CD4-positive, CD25-positive, alpha-beta regulatory T cell (primary cell): ENCODE measurements at regions not wholly inside any gene's neighbourhood (a gene's known extent, or its start where the extent isn't known, plus 50 kb on each side); places are given as distances from the start of the nearest gene placed in this dataset.
"Not testable (repeated sequence)": the region's sequence is repeated elsewhere in the genome, so short reads cannot be mapped to it uniquely, and the experiment has no call there.

ENCODE experiments used
- ATAC-seq, 2 donors: fragments of 150-1000 bp; cut with Tn5 transposase; one replicate each; pipeline ENCODE4 v1.10.0; 2021; ENCODE audit warnings: low read depth in 2 of 2, moderate number of reproducible peaks in 2 of 2, moderate library complexity in 1 of 2
- DNase-seq, 3 donors: peaks; one replicate each; pipeline versions ENCODE4 v3.0.0 to v3.0.0-alpha.2; 2012 to 2022; ENCODE audit warnings: mixed read lengths in 1 of 3
- H3K27ac ChIP-seq: one replicate; pipeline ENCODE4 v1.7.0; 2013; ENCODE audit warnings: mild to moderate bottlenecking, low read length; ENCODE audit not compliant: insufficient read depth, poor library complexity, severe bottlenecking
- H3K27me3 ChIP-seq: one replicate; pipeline ENCODE4 v1.7.0; 2013; ENCODE audit warnings: low read length; ENCODE audit not compliant: control insufficient read depth, insufficient read depth
- H3K36me3 ChIP-seq: one replicate; pipeline ENCODE4 v1.7.0; 2013; ENCODE audit warnings: mild to moderate bottlenecking, low read length, moderate library complexity; ENCODE audit not compliant: control insufficient read depth, insufficient read depth
- H3K4me1 ChIP-seq: 2 replicates; pipeline ENCODE4 v1.7.0; 2013; ENCODE audit warnings: mild to moderate bottlenecking, low read length; ENCODE audit not compliant: insufficient read depth, control insufficient read depth, poor library complexity, severe bottlenecking
- H3K4me3 ChIP-seq: one replicate; pipeline ENCODE4 v1.7.0; 2013; ENCODE audit warnings: low read depth, mild to moderate bottlenecking, low read length, moderate library complexity
- H3K9me3 ChIP-seq, 2 experiments: 1 replicate in 1 of 2; 2 replicates in 1 of 2; pipeline ENCODE4 v1.7.0; 2013; ENCODE audit warnings: low read length in 2 of 2, mild to moderate bottlenecking in 1 of 2, moderate library complexity in 1 of 2; ENCODE audit not compliant: control insufficient read depth in 2 of 2
- H3K27ac Mint-ChIP-seq, 3 donors: one replicate each; pipeline ENCODE4 v1.8.0; 2020 to 2022; ENCODE audit warnings: mild to moderate bottlenecking in 3 of 3, mixed read lengths in 3 of 3, moderate library complexity in 2 of 3
- H3K27me3 Mint-ChIP-seq: one replicate; pipeline ENCODE4 v1.8.0; 2022; ENCODE audit warnings: mild to moderate bottlenecking, mixed read lengths
- H3K36me3 Mint-ChIP-seq: one replicate; pipeline ENCODE4 v1.8.0; 2020; ENCODE audit warnings: mixed read lengths
- H3K4me1 Mint-ChIP-seq, 4 donors: one replicate each; pipeline ENCODE4 v1.8.0; 2020 to 2022; ENCODE audit warnings: mixed read lengths in 4 of 4, mild to moderate bottlenecking in 1 of 4
- H3K4me3 Mint-ChIP-seq, 4 donors: one replicate each; pipeline ENCODE4 v1.8.0; 2020 to 2022; ENCODE audit warnings: mild to moderate bottlenecking in 4 of 4, mixed read lengths in 4 of 4, moderate library complexity in 3 of 4
- H3K9me3 Mint-ChIP-seq, 7 donors: one replicate each; pipeline ENCODE4 v1.8.0; 2020 to 2022; ENCODE audit warnings: mixed read lengths in 7 of 7, mild to moderate bottlenecking in 3 of 7, moderate library complexity in 2 of 7

- H3K4me1 Mint-ChIP-seq = no peaks in the 10 kb centered on the region
- H3K27me3 Mint-ChIP-seq = no peaks in the 10 kb centered on the region
Observed at GRCh38 chr10:130510755-130511154, 374.6 kb downstream of the GLRX3 start.

GRCh38 chr10:130511766-130512165, 375.6 kb downstream of the GLRX3 start:
- H3K4me3 ChIP-seq = no peak overlapping the region
- H3K9me3 Mint-ChIP-seq = peaks cover 0 to under 1% (median 0%) of the 10 kb centered on the region in 7 donors

More at GRCh38 chr10:130510755-130511154, 374.6 kb downstream of the GLRX3 start:
- Mint-ChIP-seq H3K4me3 (no peak overlapping the region), H3K27ac (no peak overlapping the region), H3K9me3 (peaks cover 0 to 4% (median 0%) of the 10 kb centered on the region in 7 donors), H3K36me3 (no peaks in the 10 kb centered on the region)
- DNase-seq = no peak
- no peak for ATAC-seq
- Histone ChIP-seq H3K4me3 (no peak overlapping the region), H3K36me3 (no peaks in the 10 kb centered on the region), H3K4me1 (no peaks in the 10 kb centered on the region), H3K27me3 (no peaks in the 10 kb centered on the region), H3K27ac (no peak overlapping the region), H3K9me3 (no peaks in the 10 kb centered on the region)

GRCh38 chr10:130512936-130513335, 376.7 kb downstream of the GLRX3 start:
- Histone ChIP-seq H3K36me3 (no peaks in the 10 kb centered on the region), H3K9me3 (no peaks in the 10 kb centered on the region), H3K4me3 (no peak overlapping the region), H3K27me3 (no peaks in the 10 kb centered on the region), H3K27ac (no peak overlapping the region), H3K4me1 (no peaks in the 10 kb centered on the region)
- DNase-seq = no peak
- ATAC-seq = no peak
- no peak overlapping the region for H3K4me3 Mint-ChIP-seq
- no peaks in the 10 kb centered on the region for H3K27me3 Mint-ChIP-seq
- H3K36me3 Mint-ChIP-seq = no peaks in the 10 kb centered on the region
- no peaks in the 10 kb centered on the region for H3K4me1 Mint-ChIP-seq
- peaks cover 0 to 1% (median 0%) of the 10 kb centered on the region in 7 donors for H3K9me3 Mint-ChIP-seq
- H3K27ac Mint-ChIP-seq = no peak overlapping the region

More at GRCh38 chr10:130511766-130512165, 375.6 kb downstream of the GLRX3 start:
- DNase-seq = no peak
- Histone ChIP-seq H3K36me3 (no peaks in the 10 kb centered on the region), H3K27me3 (no peaks in the 10 kb centered on the region), H3K27ac (no peak overlapping the region), H3K4me1 (no peaks in the 10 kb centered on the region), H3K9me3 (no peaks in the 10 kb centered on the region)
- Mint-ChIP-seq H3K36me3 (no peaks in the 10 kb centered on the region), H3K4me3 (no peak overlapping the region), H3K27ac (no peak overlapping the region), H3K27me3 (no peaks in the 10 kb centered on the region), H3K4me1 (no peaks in the 10 kb centered on the region)
- no peak for ATAC-seq

GRCh38 chr10:130513686-130514476, 377.7 kb downstream of the GLRX3 start:
- no peak overlapping the region for H3K27ac Mint-ChIP-seq
- Histone ChIP-seq H3K4me1 (no peaks in the 10 kb centered on the region), H3K27me3 (no peaks in the 10 kb centered on the region), H3K27ac (no peak overlapping the region), H3K4me3 (no peak overlapping the region), H3K36me3 (no peaks in the 10 kb centered on the region), H3K9me3 (no peaks in the 10 kb centered on the region)
- H3K36me3 Mint-ChIP-seq = no peaks in the 10 kb centered on the region
- DNase-seq = no peak
- no peaks in the 10 kb centered on the region for H3K4me1 Mint-ChIP-seq
- peaks cover 0 to 1% (median 0%) of the 10 kb centered on the region in 7 donors for H3K9me3 Mint-ChIP-seq
- H3K4me3 Mint-ChIP-seq = no peak overlapping the region
- ATAC-seq = no peak
- no peaks in the 10 kb centered on the region for H3K27me3 Mint-ChIP-seq

- DNase-seq (no peak), ATAC-seq (no peak)
- H3K9me3 ChIP-seq = no peaks in the 10 kb centered on the region
- no peak overlapping the region for H3K27ac ChIP-seq
- no peak overlapping the region for H3K4me3 Mint-ChIP-seq
- H3K9me3 Mint-ChIP-seq = peaks cover 0 to 6% (median 0%) of the 10 kb centered on the region in 7 donors
- H3K27me3 Mint-ChIP-seq = no peaks in the 10 kb centered on the region
- H3K4me3 ChIP-seq = no peak overlapping the region
- no peaks in the 10 kb centered on the region for H3K27me3 ChIP-seq
- no peaks in the 10 kb centered on the region for H3K36me3 Mint-ChIP-seq
- H3K4me1 Mint-ChIP-seq = no peaks in the 10 kb centered on the region
- no peaks in the 10 kb centered on the region for H3K4me1 ChIP-seq
- H3K27ac Mint-ChIP-seq = no peak overlapping the region
- H3K36me3 ChIP-seq = no peaks in the 10 kb centered on the region
Observed at GRCh38 chr10:130515670-130516069, 379.5 kb downstream of the GLRX3 start.

- H3K4me1 ChIP-seq = no peaks in the 10 kb centered on the region
- DNase-seq (no peak), ATAC-seq (no peak)
- no peaks in the 10 kb centered on the region for H3K27me3 ChIP-seq
- no peak overlapping the region for H3K27ac Mint-ChIP-seq
- H3K9me3 ChIP-seq = no peaks in the 10 kb centered on the region
- no peak overlapping the region for H3K27ac ChIP-seq
- no peak overlapping the region for H3K4me3 ChIP-seq
- H3K4me1 Mint-ChIP-seq = no peaks in the 10 kb centered on the region
- peaks cover 0 to 6% (median 0%) of the 10 kb centered on the region in 7 donors for H3K9me3 Mint-ChIP-seq
- no peak overlapping the region for H3K4me3 Mint-ChIP-seq
- H3K36me3 ChIP-seq = no peaks in the 10 kb centered on the region
- no peaks in the 10 kb centered on the region for H3K27me3 Mint-ChIP-seq
- H3K36me3 Mint-ChIP-seq = no peaks in the 10 kb centered on the region
Observed at GRCh38 chr10:130516141-130516735, 380.0 kb downstream of the GLRX3 start.

GRCh38 chr10:130518921-130519320, 382.7 kb downstream of the GLRX3 start:
- H3K4me1 Mint-ChIP-seq, H3K27ac ChIP-seq, H3K27me3 Mint-ChIP-seq, H3K36me3 ChIP-seq, H3K9me3 ChIP-seq, H3K27me3 ChIP-seq, H3K36me3 Mint-ChIP-seq, H3K9me3 Mint-ChIP-seq, ATAC-seq, H3K27ac Mint-ChIP-seq, H3K4me3 ChIP-seq, H3K4me3 Mint-ChIP-seq, H3K4me1 ChIP-seq, DNase-seq: not testable (repeated sequence)

- Mint-ChIP-seq H3K27me3 (no peaks in the 10 kb centered on the region), H3K27ac (no peak overlapping the region), H3K36me3 (no peaks in the 10 kb centered on the region), H3K9me3 (peaks cover 0 to 6% (median 0%) of the 10 kb centered on the region in 7 donors), H3K4me3 (no peak overlapping the region), H3K4me1 (no peaks in the 10 kb centered on the region)
- ATAC-seq = no peak
- Histone ChIP-seq H3K9me3 (no peaks in the 10 kb centered on the region), H3K36me3 (no peaks in the 10 kb centered on the region), H3K27ac (no peak overlapping the region), H3K4me1 (no peaks in the 10 kb centered on the region), H3K4me3 (no peak overlapping the region), H3K27me3 (no peaks in the 10 kb centered on the region)
- no peak for DNase-seq
Observed at GRCh38 chr10:130519791-130520190, 383.6 kb downstream of the GLRX3 start.
